Stimulated activated CD8-positive, alpha-beta memory T cell treated with anti-CD3 and anti-CD28 coated beads, Interleukin-12 subunit alpha, Interleukin-12 subunit beta, amount 100 ng/mL, for 4 hours (primary cell): ENCODE measurements at regions not wholly inside any gene's neighbourhood (a gene's known extent, or its start where the extent isn't known, plus 50 kb on each side); places are given as distances from the start of the nearest gene placed in this dataset.

Source experiments
- DNase-seq: peaks from one replicate; pipeline ENCODE4 v3.0.0-alpha.2; 2020; ENCODE audit warnings: low read depth

DNA sequence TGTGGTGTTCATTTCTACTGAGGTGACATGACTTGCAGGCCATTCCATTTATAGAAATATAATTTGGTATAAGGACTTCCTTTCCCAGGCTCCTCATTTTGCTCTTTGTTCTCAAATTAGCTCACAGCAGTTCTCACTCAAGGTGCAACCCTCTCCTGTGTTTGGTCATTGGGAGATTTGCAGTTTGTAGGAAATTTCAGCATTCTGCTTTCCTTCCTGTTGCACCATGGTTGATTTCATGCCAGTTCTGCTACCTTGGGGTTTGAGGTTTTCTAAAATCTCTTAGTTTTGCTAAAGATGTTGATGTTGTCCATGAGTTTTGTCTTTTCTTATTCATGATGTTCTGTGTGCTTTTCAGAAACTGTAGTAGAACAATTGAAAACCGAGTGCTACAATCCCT, 65.7 kb upstream of the PROK2 start:
- no peak for DNase-seq

DNA sequence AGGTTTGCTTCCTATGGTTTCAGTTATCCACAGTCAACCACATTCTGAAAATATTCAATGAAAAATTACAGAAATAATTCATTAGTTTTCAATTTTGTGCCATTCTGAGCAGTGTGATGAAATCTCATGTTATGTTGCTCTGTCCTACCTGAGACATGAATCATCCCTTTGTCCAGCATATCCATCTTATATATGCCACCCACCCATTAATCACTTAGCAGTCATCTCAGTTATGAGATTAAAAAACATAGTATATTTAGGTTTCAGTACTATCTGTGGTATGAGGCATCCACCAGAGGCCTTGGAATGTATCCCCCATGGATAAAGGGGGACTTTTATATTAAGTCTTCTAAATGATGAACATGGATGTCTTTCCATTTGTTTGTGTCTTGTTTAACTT, 64.7 kb upstream of the PROK2 start:
- no peak for DNase-seq

DNA sequence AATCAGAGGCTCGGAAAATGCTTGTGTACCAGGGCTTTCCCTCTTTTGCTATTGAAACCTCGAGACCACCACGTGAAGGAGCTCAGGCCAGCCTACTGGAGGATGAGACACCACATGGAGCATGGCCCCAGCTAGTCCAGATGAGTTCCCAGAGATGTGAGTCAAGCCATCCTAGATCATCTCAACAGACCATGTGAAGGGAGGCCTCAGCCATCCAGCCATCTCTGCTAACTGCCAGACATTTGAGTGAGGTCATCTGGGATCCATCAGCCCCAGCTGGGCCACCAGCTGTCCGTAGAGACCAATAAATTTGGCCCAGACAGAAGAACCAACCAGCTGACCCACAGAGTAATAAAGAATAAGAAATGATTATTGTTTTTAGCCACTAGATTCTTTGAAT, 62.8 kb upstream of the PROK2 start:
- DNase-seq: no peak

DNA sequence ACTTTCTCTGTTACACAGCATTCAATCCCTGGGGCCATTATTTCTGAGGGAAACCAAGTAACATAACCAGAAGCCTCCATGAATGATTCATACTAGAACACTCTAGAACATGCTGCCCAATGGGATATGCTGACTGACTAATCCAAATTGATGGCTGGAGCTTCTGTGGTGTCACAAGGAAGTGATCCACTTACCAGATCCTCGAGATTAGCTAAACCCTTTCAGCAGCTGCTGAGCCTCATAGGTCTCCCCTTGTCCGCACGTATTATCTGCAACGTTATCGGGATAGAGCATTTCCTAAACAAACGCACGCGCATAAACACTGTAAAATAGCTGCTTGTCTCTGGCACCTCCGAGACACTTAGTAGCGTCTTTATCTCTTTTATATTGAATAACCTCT, 61.2 kb upstream of the PROK2 start:
- no peak for DNase-seq

DNA sequence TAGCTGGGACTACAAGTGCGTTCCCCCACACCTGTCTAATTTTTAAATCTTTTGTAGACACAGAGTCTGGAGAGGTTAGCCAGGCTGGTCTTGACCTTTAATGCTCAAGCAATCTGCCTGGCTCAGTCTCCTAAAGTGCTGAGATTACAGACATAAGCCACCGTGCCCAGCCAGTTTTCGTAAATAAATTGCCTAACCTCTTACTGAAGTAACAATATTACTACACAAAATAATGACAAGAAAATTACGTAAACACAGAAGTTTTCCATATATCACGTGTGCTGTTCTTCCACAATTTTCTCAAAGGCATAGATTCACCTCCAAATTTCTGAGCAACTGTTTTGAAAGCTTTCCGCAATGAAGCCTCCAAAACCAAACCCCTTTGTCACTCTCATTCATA, 58.1 kb upstream of the PROK2 start:
- no peak for DNase-seq

DNA sequence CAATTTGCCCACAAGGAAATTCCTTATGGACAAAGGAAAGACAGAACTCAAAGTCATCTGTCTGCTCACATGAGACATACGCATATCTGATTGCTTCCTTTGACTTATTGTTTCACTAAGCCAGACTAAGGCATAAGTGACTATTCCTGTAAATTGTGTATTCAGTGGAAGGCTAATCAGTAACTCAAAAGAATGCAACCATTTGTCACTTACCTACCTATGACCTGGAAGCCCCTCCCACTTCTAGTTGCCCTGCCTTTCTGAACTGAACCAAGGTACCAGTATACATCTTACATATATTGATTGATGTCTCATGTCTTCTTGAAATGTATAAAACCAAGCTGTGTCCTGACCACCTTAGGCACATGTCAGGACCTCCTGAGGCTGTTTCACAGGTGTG, 53.5 kb upstream of the PROK2 start:
- no peak for DNase-seq
